Mesenchymal stem cell (in vitro differentiated cells and primary cell): ENCODE measurements at regions not wholly inside any gene's neighbourhood (a gene's known extent, or its start where the extent isn't known, plus 50 kb on each side); places are given as distances from the start of the nearest gene placed in this dataset.
"Not testable (repeated sequence)": the region's sequence is repeated elsewhere in the genome, so short reads cannot be mapped to it uniquely, and the experiment has no call there.

Experiments
- DNase-seq: peaks from one replicate; pipeline ENCODE4 v3.0.0-alpha.2; 2013
- H2AFZ ChIP-seq: one replicate; pipeline ENCODE4 v1.6.1; 2013; ENCODE audit warnings: low read depth, mild to moderate bottlenecking, control low read depth, inconsistent platforms, low read length, moderate library complexity
- H2AK5ac ChIP-seq: 2 replicates; pipeline ENCODE4 v1.6.1; 2013; ENCODE audit warnings: low read length, moderate library complexity, mild to moderate bottlenecking, inconsistent platforms; ENCODE audit not compliant: severe bottlenecking
- H2BK120ac ChIP-seq: one replicate; pipeline ENCODE4 v1.6.1; 2013; ENCODE audit warnings: low read depth, mild to moderate bottlenecking, inconsistent platforms, low read length, moderate library complexity
- H2BK12ac ChIP-seq, 2 experiments: one replicate each; pipeline ENCODE4 v1.6.1; 2013; ENCODE audit warnings: inconsistent platforms in 2 of 2, low read length in 2 of 2, mild to moderate bottlenecking in 2 of 2, moderate library complexity in 2 of 2, control low read depth in 1 of 2
- H2BK15ac ChIP-seq: one replicate; pipeline ENCODE4 v1.6.1; 2013; ENCODE audit warnings: mild to moderate bottlenecking, low read depth, inconsistent platforms; ENCODE audit not compliant: poor library complexity, severe bottlenecking
- H2BK5ac ChIP-seq: 2 replicates; pipeline ENCODE4 v1.6.1; 2013; ENCODE audit warnings: low read depth, mild to moderate bottlenecking, low read length, control low read depth, inconsistent platforms; ENCODE audit not compliant: poor library complexity, severe bottlenecking
- H3K14ac ChIP-seq, 2 experiments: one replicate each; pipeline ENCODE4 v1.6.1; 2013; ENCODE audit warnings: inconsistent platforms in 2 of 2, low read length in 2 of 2, control low read depth in 1 of 2, mild to moderate bottlenecking in 1 of 2, moderate library complexity in 1 of 2
- H3K18ac ChIP-seq, 2 experiments: one replicate each; pipeline ENCODE4 v1.6.1; 2013; ENCODE audit warnings: inconsistent platforms in 2 of 2, low read length in 2 of 2, control low read depth in 1 of 2, low read depth in 1 of 2, mild to moderate bottlenecking in 1 of 2
- H3K23ac ChIP-seq, 2 experiments: one replicate each; pipeline ENCODE4 v1.6.1; 2013; ENCODE audit warnings: inconsistent platforms in 2 of 2, low read length in 2 of 2, mild to moderate bottlenecking in 2 of 2, moderate library complexity in 2 of 2, control low read depth in 1 of 2
- H3K27ac ChIP-seq: 2 replicates; pipeline ENCODE4 v1.5.1; 2013; ENCODE audit warnings: mild to moderate bottlenecking, moderate library complexity, low read length, control low read depth, inconsistent platforms; ENCODE audit not compliant: poor library complexity, severe bottlenecking
- H3K27me3 ChIP-seq, 2 experiments: 2 replicates each; pipeline versions ENCODE4 v1.6.1 to v1.7.0; 2013; ENCODE audit warnings: low read length in 2 of 2, mild to moderate bottlenecking in 2 of 2, moderate library complexity in 2 of 2, control low read depth in 1 of 2, inconsistent platforms in 1 of 2; ENCODE audit not compliant: control insufficient read depth in 1 of 2, insufficient read depth in 1 of 2
- H3K36me3 ChIP-seq, 2 experiments: 2 replicates each; pipeline versions ENCODE4 v1.6.1 to v1.7.0; 2013; ENCODE audit warnings: low read length in 2 of 2, control low read depth in 1 of 2, inconsistent platforms in 1 of 2, low read depth in 1 of 2, mild to moderate bottlenecking in 1 of 2; ENCODE audit not compliant: insufficient read depth in 2 of 2, control insufficient read depth in 1 of 2
- H3K4ac ChIP-seq, 2 experiments: one replicate each; pipeline ENCODE4 v1.6.1; 2013; ENCODE audit warnings: inconsistent platforms in 2 of 2, low read length in 2 of 2, mild to moderate bottlenecking in 2 of 2, moderate library complexity in 2 of 2, control low read depth in 1 of 2, low read depth in 1 of 2
- H3K4me1 ChIP-seq: 2 replicates; pipeline ENCODE4 v1.6.1; 2013; ENCODE audit warnings: low read depth, low read length, control low read depth; ENCODE audit not compliant: control insufficient read depth, insufficient read depth
- H3K4me2 ChIP-seq: 2 replicates; pipeline ENCODE4 v1.6.1; 2013; ENCODE audit warnings: low read length, mild to moderate bottlenecking, inconsistent platforms; ENCODE audit not compliant: poor library complexity, severe bottlenecking
- H3K4me3 ChIP-seq, 2 experiments: 2 replicates each; pipeline versions ENCODE4 v1.5.1 to v1.7.0; 2013; ENCODE audit warnings: low read length in 2 of 2, mild to moderate bottlenecking in 2 of 2, control low read depth in 1 of 2, low read depth in 1 of 2; ENCODE audit not compliant: insufficient read depth in 1 of 2
- H3K79me1 ChIP-seq: replicated peaks from 2 replicates; pipeline ENCODE4 v1.6.1; 2013; ENCODE audit warnings: mild to moderate bottlenecking, control low read depth, low read length, inconsistent platforms; ENCODE audit not compliant: poor library complexity, severe bottlenecking
- H3K9ac ChIP-seq: 2 replicates; pipeline ENCODE4 v1.7.0; 2013; ENCODE audit warnings: mild to moderate bottlenecking, low read length, moderate library complexity
- H3K9me3 ChIP-seq: 2 replicates; pipeline ENCODE4 v1.7.0; 2013; ENCODE audit warnings: mild to moderate bottlenecking, low read length; ENCODE audit not compliant: control insufficient read depth
- H4K8ac ChIP-seq: one replicate; pipeline ENCODE4 v1.6.1; 2013; ENCODE audit warnings: inconsistent platforms, mild to moderate bottlenecking, low read length, moderate library complexity
- H4K91ac ChIP-seq: one replicate; pipeline ENCODE4 v1.6.1; 2013; ENCODE audit warnings: mild to moderate bottlenecking, low read length, inconsistent platforms
- WGBS: methylation state at CpG from one replicate; pipeline ENCODE4 v1.1.7; 2013; ENCODE audit warnings: mixed read lengths; 5-methylcytosine and 5-hydroxymethylcytosine counted together

- H3K79me1 ChIP-seq, H3K4me1 ChIP-seq, H2AFZ ChIP-seq, H3K9ac ChIP-seq, H3K27ac ChIP-seq, H3K18ac ChIP-seq, H2BK120ac ChIP-seq, H3K27me3 ChIP-seq, H3K4ac ChIP-seq, H3K23ac ChIP-seq, H3K4me2 ChIP-seq, H3K36me3 ChIP-seq, H4K91ac ChIP-seq, H3K14ac ChIP-seq, H2BK5ac ChIP-seq, H2AK5ac ChIP-seq, H3K4me3 ChIP-seq, H4K8ac ChIP-seq, H2BK12ac ChIP-seq, H2BK15ac ChIP-seq, DNase-seq: not testable (repeated sequence)
- 42% methylated on average over 3 of the region's 4 CpGs for WGBS
- H3K9me3 ChIP-seq, result peaks cover 19% of the 10 kb centered on the region
Measured at GRCh38 chr21:5217933-5218332, 5303.4 kb upstream of the TPTE start.

DNA sequence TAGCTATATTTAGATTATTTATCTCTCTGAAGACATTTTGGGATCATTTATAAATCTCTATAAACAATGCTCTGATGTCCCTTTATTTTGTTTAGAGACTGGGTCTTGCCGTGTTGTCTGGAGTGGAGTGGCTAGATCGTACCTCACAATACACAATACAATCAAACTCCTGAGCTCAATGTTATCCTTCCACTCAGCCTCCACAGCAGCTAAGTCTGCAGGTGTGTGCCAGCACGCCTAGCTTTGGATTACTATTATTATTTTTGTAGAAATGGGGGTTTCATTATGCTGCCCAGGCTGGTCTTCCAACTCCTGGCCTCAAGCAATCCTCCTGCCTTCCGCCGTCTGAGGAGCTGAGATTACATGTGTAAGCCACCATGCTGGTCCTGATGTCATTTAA lies 5301.4 kb upstream of the TPTE start:
- H3K18ac ChIP-seq, H2BK120ac ChIP-seq, H3K4me3 ChIP-seq, H2AFZ ChIP-seq, H3K4me1 ChIP-seq, H4K8ac ChIP-seq, H3K27ac ChIP-seq, H3K4me2 ChIP-seq, H3K36me3 ChIP-seq, H3K23ac ChIP-seq, H3K4ac ChIP-seq, H3K14ac ChIP-seq, H3K79me1 ChIP-seq, H3K27me3 ChIP-seq, H2BK5ac ChIP-seq, H2BK15ac ChIP-seq, H2AK5ac ChIP-seq, H3K9ac ChIP-seq, H4K91ac ChIP-seq, H2BK12ac ChIP-seq, DNase-seq: not testable (repeated sequence)
- 65% methylated on average over 2 of the region's 5 CpGs for WGBS
- H3K9me3 ChIP-seq, result peaks cover 30% of the 10 kb centered on the region

DNA sequence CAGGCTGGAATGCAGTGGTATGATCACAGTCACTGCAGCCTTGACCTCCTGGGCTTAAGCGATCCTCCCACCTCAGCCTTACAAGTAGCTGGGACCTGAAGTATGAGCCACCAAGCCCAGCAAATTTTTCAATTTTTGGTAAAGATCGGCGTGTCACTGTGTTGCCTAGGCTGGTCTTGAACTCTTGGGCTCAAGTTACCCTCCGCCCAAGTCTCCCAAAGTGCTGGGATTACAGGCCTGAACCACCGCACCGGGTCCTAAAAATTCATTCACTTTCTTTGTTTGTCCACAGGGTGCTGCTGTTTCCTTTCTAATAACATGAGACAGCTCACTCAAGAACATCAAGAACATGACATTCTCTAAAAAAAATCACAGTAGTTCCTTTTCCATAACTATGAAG lies 5300.9 kb upstream of the TPTE start:
- H3K36me3 ChIP-seq, H2BK15ac ChIP-seq, DNase-seq, H2BK12ac ChIP-seq, H4K91ac ChIP-seq, H2AFZ ChIP-seq, H3K9ac ChIP-seq, H2AK5ac ChIP-seq, H4K8ac ChIP-seq, H3K4me2 ChIP-seq, H3K4me1 ChIP-seq, H3K79me1 ChIP-seq, H3K27me3 ChIP-seq, H3K23ac ChIP-seq, H3K4me3 ChIP-seq, H3K14ac ChIP-seq, H2BK120ac ChIP-seq, H3K4ac ChIP-seq, H2BK5ac ChIP-seq, H3K18ac ChIP-seq, H3K27ac ChIP-seq: not testable (repeated sequence)
- H3K9me3 ChIP-seq, result peaks cover 34% of the 10 kb centered on the region
- 64% methylated on average over 6 of the region's 6 CpGs for WGBS

DNA sequence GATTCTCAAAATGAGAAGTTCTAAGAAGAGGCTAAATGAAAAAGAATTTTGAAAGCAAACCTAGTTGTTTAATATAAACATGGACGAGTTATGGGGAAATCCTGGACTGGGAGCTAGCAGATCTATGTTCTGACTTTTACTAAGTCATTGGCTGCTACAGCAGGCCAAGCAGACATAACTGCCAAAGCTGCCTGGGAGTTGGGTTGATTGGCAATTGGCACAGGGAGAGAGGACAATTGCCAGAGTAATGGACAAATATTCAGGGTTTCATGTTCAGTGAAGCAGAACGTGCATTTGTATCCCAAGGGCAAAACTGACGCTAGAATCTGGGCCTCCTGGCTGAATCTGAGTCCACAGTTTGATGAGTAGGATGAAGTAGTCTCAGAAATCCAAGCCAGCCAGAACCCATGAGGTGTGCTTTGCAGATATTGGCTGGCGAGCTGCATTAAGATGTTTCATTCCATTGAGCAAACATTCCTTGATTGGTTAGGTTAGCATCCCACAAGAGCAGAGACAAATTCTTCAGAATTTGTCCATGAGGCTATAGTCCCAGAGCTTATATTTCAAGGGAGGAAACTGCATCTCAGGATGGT lies 5299.8 kb upstream of the TPTE start:
- H2BK12ac ChIP-seq, H3K36me3 ChIP-seq, H3K14ac ChIP-seq, H2AK5ac ChIP-seq, H3K4me1 ChIP-seq, H4K91ac ChIP-seq, H3K27me3 ChIP-seq, H3K4me3 ChIP-seq, H2AFZ ChIP-seq, H4K8ac ChIP-seq, H3K9ac ChIP-seq, H3K4me2 ChIP-seq, H3K23ac ChIP-seq, H2BK120ac ChIP-seq, H2BK5ac ChIP-seq, H3K27ac ChIP-seq, H2BK15ac ChIP-seq, H3K79me1 ChIP-seq, H3K4ac ChIP-seq, H3K18ac ChIP-seq, DNase-seq: not testable (repeated sequence)
- H3K9me3 ChIP-seq, result peaks cover 32% of the 10 kb centered on the region
- WGBS, result 38% methylated on average over 4 of the region's 4 CpGs
